ENCODE measurements at regions not wholly inside any gene's neighbourhood (a gene's known extent, or its start where the extent isn't known, plus 50 kb on each side); places are given as distances from the start of the nearest gene placed in this dataset.

DNA sequence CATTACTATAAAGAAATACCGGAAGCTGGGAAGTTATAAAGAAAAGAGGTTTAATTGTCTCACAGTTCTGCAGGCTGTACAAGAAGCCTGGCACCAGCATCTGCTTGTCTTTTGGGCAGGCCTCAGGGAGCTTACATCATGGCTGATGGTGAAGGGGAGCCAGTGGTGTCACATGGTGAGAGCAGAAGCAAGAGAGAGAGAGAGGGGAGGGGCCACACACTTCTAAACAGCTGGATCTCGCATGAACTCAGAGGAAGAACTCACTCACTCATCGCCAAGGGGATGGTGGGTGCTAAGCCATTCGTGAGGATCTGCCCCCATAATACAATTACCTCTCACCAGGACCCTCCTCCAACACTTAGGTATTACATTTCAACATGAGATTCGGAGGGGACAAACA lies 51.8 kb upstream of the ANKRD34C start:
- DNase-seq (ENCODE audit: low read depth) = no peak

DNA sequence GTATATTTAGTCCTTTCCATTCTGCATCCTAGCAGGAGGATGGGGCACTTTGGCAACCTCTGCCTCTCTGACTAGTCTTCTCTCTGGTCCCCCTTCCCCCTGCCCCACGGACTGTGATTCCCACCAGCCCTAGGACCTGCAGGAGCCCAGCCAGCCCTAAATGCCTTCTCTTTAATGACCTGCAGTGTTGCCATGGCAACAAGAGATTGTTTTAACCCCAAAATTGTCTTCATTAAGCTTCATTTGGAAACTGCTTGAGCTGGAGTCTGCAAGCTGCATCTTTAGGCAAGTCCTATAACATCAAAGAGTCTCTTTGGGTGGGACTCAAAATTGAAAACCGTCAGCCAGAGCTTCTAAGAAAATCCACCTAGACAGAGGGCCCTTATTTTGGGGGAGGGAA lies 59.7 kb upstream of the ANKRD34C start:
- no peak for DNase-seq (ENCODE audit: low read depth)

- DNase-seq (ENCODE audit: low read depth) = no peak
Observed at GRCh38 chr15:79221696-79222095, 60.8 kb upstream of the ANKRD34C start.

- no peak for DNase-seq (ENCODE audit: low read depth)
Observed at GRCh38 chr15:79219393-79220056, 63.0 kb upstream of the ANKRD34C start.

DNA sequence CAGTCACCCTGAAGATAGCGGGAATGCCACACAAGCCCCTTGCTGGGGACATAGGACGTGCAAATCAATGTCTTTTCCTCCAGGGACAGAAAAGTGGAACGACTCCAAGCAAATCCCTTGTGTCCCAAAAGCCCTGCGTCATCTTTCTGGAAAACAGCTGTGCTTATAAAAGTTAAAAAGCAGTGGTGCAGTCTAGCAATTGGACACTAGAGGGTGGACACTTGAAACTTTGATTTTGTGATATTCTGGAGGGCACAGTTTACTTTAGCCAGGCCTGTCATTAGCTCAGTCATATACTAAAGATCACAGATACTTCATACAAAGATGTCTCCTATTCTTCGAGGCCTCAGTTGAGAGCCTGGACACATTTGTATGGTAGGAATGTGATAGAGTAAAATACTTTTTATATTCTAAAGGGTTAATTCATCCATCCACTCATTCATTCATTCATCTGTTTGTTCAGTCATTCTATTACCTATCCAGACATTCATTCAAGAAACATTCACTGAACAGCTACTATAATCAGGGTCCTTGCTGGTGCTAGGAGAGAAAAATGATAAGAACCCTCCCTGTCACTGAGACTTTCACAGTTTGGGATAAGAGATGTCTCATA lies 63.8 kb upstream of the ANKRD34C start:
- no peak for DNase-seq (ENCODE audit: low read depth)

DNA sequence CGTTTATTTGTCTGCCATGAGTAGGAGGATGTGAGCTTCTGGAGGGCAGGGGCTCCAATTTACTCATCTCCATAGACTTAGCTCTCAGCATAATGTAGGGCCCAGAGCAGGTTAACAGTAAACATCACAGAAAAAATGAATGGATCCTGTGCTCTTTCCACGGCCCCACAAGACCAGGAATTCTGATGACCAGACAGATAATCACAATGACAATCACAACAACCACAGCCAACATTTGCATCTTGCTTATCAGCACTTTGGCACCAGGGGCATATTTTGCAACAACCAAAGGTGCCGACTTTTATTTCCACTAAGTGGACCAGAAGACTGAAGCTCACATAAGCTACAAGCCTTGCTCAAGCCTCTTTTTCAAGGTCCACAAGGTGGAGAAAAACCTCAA lies 68.9 kb upstream of the ANKRD34C start:
- no peak for DNase-seq (ENCODE audit: low read depth)

DNA sequence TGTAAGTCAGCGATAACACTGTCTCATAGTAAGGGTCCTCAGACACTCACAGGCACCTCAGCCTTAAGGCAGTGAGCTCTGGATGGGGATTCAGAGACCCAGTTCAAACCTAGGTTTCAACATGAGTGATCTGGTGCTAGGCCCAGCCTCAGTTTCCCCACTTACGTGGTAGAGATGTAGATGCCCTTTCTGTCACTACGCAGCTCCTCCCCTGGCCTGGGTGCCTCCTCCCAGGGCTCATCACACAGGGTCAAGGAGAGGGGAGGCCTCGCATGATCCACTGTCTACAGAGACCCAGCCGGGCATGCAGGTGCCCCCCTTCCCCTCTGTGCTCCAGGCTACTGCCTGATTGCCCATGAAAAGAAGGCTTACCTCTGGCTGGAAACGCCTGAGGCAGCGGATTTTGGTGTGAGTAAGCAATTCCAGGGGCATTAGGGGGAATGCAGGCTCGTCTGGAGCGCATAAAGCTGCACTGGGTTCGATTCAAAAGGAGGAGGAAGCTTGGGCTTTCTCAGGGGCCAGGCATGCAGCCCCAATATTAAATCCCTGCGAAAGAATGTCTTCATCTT lies 69.8 kb upstream of the ANKRD34C start:
- no peak for DNase-seq (ENCODE audit: low read depth)

- DNase-seq (ENCODE audit: low read depth) = no peak
Observed at GRCh38 chr15:79211481-79211880, 71.0 kb upstream of the ANKRD34C start.

- DNase-seq (ENCODE audit: low read depth) = no peak
Observed at GRCh38 chr15:79209690-79210089, 72.8 kb upstream of the ANKRD34C start.

DNA sequence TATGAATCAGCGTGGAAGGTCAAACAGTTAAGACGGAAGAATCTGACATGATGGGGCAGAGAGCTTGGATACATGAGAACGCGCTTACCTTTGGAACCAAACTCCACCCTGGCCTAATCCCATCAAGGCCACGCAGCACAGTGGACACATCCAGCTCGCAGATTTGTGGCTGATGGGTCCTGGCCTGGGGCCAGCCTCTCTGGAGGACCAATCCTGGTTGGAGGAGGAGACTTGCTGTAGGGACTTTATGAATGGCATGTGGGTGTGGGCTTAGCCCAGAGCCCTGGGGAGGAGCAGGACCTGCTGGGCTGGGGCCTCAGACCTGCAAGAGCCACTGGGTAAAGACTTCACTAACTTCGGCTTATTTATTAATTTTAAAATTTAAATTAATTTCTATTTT lies 73.4 kb upstream of the ANKRD34C start:
- no peak for DNase-seq (ENCODE audit: low read depth)

DNA sequence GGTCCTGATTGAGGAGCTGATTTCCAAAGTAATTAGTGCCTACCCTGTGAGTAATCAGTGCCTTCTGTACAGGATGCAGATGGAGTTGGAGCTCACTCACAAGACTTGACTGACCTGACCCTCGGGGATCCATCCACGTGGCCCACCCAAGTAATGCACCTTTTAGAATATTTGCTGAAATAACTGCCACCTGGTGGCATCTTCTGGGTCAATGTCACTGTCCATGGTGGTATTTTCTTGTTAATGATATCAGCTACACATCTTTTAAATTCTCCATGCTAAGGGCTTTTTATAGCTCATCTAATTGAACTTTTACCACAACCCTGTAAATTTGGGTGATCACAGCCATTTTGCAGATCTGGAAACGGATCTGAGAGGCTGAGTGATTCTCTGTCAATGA lies 74.3 kb upstream of the ANKRD34C start:
- DNase-seq (ENCODE audit: low read depth) = no peak

GRCh38 chr15:79206940-79207339 lies 75.6 kb upstream of the ANKRD34C start:
- no peak for DNase-seq (ENCODE audit: low read depth)

DNA sequence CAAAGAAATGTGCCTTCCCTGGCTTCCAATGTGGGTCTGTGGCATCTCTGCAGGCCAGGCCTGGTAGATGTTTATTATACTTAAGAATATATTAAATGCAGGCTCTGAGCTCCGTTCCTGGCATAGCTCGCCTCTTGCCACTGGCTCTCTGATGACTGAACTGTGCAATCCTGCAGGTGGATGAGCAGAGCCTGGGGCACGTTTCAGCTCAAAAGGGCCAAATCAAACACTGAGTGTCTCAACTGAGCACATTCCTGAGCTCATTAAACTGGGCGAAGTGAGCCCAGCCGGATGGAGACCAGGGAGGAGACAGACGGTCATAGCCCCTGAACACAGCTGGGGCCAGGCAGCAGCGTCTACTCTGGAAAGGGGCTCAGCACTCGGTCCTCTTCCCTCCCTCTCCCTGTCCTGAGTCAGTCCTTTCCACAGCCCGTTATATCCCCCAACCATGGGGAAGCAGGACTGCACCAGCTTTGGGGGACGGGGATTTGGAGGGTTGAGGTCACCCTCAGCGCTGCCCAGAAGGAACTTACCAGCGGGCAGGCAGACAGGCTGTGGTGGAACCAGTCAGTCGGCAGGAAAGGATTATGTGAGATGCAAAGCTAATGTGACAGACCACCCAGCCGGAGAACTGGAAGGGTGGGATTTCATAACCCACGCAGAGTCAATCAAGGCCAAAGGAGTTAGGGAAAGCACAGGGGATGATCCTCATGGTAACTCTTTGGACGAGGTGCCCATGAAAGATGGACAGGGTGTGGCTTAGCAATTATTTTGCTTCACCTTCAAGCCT lies 77.4 kb upstream of the ANKRD34C start:
- no peak for DNase-seq (ENCODE audit: low read depth)

GRCh38 chr15:79198461-79198860 lies 84.1 kb upstream of the ANKRD34C start:
- no peak for DNase-seq (ENCODE audit: low read depth)

GRCh38 chr15:79197285-79197684 lies 85.2 kb upstream of the ANKRD34C start:
- no peak for DNase-seq (ENCODE audit: low read depth)

- DNase-seq (ENCODE audit: low read depth) = no peak
Observed at GRCh38 chr15:79195802-79196201, 86.7 kb upstream of the ANKRD34C start.

GRCh38 chr15:79195239-79195638 lies 87.3 kb upstream of the ANKRD34C start:
- no peak for DNase-seq (ENCODE audit: low read depth)

- DNase-seq (ENCODE audit: low read depth) = no peak
Observed at GRCh38 chr15:79194386-79194785, 88.1 kb upstream of the ANKRD34C start.

- DNase-seq (ENCODE audit: low read depth) = no peak
Observed at GRCh38 chr15:79193549-79193948, 89.0 kb upstream of the ANKRD34C start.

DNA sequence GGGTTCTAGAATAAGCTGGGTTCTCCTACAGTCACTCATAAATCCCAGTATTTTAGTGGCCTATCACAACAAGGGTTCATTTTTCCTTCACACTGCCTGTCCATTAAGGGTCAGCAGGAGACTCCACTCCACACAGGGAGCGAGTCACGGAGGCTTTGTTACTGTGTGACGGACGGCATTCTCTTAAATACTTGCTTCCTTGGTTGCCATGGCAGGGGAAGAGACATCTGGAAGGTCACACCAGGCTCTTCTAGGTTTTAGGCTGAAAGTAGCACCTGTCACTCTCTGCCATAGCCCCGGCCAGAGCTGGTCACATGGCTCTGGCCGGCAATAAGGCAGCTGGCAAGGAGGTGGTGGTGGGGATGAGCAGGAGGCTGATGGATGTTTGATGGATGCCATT lies 89.4 kb upstream of the ANKRD34C start:
- no peak for DNase-seq (ENCODE audit: low read depth)

GRCh38 chr15:79192462-79193036 lies 90.0 kb upstream of the ANKRD34C start:
- no peak for DNase-seq (ENCODE audit: low read depth)

GRCh38 chr15:79190093-79190492 lies 92.4 kb upstream of the ANKRD34C start:
- no peak for DNase-seq (ENCODE audit: low read depth)

- no peak for DNase-seq (ENCODE audit: low read depth)
Observed at GRCh38 chr15:79186616-79187015, 95.9 kb upstream of the ANKRD34C start.
